IgD-negative memory B cell (primary cell): ENCODE measurements at regions not wholly inside any gene's neighbourhood (a gene's known extent, or its start where the extent isn't known, plus 50 kb on each side); places are given as distances from the start of the nearest gene placed in this dataset.

ENCODE experiments used
- H3K27ac Mint-ChIP-seq, 3 donors: one replicate each; pipeline ENCODE4 v1.8.0; 2020 to 2022; ENCODE audit warnings: mild to moderate bottlenecking in 3 of 3, mixed read lengths in 3 of 3, moderate library complexity in 1 of 3
- H3K27me3 Mint-ChIP-seq: one replicate; pipeline ENCODE4 v1.8.0; 2021; ENCODE audit warnings: mixed read lengths
- H3K36me3 Mint-ChIP-seq: one replicate; pipeline ENCODE4 v1.8.0; 2020; ENCODE audit warnings: mild to moderate bottlenecking, mixed read lengths
- H3K4me1 Mint-ChIP-seq, 3 donors: one replicate each; pipeline ENCODE4 v1.8.0; 2020 to 2022; ENCODE audit warnings: mixed read lengths in 3 of 3, mild to moderate bottlenecking in 1 of 3
- H3K4me3 Mint-ChIP-seq, 4 donors: one replicate each; pipeline ENCODE4 v1.8.0; 2020 to 2022; ENCODE audit warnings: mild to moderate bottlenecking in 4 of 4, mixed read lengths in 4 of 4, moderate library complexity in 3 of 4
- H3K9me3 Mint-ChIP-seq, 3 donors: one replicate each; pipeline ENCODE4 v1.8.0; 2020 to 2021; ENCODE audit warnings: mixed read lengths in 3 of 3, mild to moderate bottlenecking in 1 of 3

- Mint-ChIP-seq H3K36me3 (peaks cover 1% of the 10 kb centered on the region), H3K4me1 (peaks cover 0 to 1% (median 0%) of the 10 kb centered on the region in 3 donors), H3K4me3 (no peak overlapping the region), H3K27ac (no peak overlapping the region), H3K9me3 (peaks cover 0 to 7% (median 1%) of the 10 kb centered on the region in 3 donors), H3K27me3 (peaks cover 11% of the 10 kb centered on the region)
Measured at GRCh38 chr2:15855766-15856260, 84.5 kb upstream of the MYCN start.

GRCh38 chr2:15856318-15856717 lies 84.0 kb upstream of the MYCN start:
- H3K27ac Mint-ChIP-seq, result no peak overlapping the region
- H3K36me3 Mint-ChIP-seq, result peaks cover 1% of the 10 kb centered on the region
- H3K9me3 Mint-ChIP-seq, result peaks cover 0 to 7% (median 1%) of the 10 kb centered on the region in 3 donors
- H3K4me1 Mint-ChIP-seq, result peaks cover 0 to 1% (median 0%) of the 10 kb centered on the region in 3 donors
- peaks cover 11% of the 10 kb centered on the region for H3K27me3 Mint-ChIP-seq
- H3K4me3 Mint-ChIP-seq, result no peak overlapping the region

- Mint-ChIP-seq H3K4me1 (peaks cover 0 to 1% (median 0%) of the 10 kb centered on the region in 3 donors), H3K27ac (no peak overlapping the region), H3K4me3 (no peak overlapping the region), H3K27me3 (peaks cover 10% of the 10 kb centered on the region), H3K36me3 (peaks cover 3% of the 10 kb centered on the region), H3K9me3 (peaks cover 0 to 4% (median 1%) of the 10 kb centered on the region in 3 donors)
Measured at GRCh38 chr2:15858466-15858865, 81.9 kb upstream of the MYCN start.

DNA sequence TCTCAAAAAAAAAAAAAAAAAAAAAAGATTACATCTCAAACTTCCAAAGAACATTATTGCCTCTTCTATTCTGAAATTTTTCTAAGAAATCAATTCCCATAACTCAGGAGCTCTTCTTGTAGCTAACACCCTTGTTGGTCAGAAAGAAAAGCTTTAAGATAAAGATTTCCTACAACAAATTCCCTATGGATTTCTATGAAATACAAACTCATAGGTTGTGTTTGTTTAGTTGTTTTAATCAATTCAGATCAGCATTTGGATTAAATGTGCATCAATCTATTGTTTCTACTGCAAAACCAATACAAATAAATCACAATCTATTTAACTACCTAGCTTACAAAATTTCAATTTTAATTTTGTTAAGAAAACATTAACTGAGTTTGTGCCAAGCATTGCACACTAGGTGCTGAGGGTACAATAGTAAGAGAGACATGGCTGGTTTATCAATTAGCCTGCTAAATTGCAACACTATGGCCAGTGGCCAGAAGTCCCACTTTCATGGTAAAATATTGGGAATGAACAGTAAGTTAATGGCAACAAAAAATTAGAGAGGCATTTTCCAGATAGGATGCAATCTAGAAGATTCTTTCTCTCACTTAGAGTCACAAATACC lies 80.2 kb upstream of the MYCN start:
- Mint-ChIP-seq H3K27ac (no peak overlapping the region), H3K27me3 (peaks cover 10% of the 10 kb centered on the region), H3K4me1 (peaks cover 0 to 1% (median 0%) of the 10 kb centered on the region in 3 donors), H3K4me3 (no peak overlapping the region), H3K36me3 (peaks cover 1% of the 10 kb centered on the region), H3K9me3 (peaks cover 0 to 4% (median 1%) of the 10 kb centered on the region in 3 donors)

GRCh38 chr2:15860760-15861159 lies 79.6 kb upstream of the MYCN start:
- Mint-ChIP-seq H3K27me3 (peaks cover 10% of the 10 kb centered on the region), H3K36me3 (peaks cover 1% of the 10 kb centered on the region), H3K27ac (no peak overlapping the region), H3K9me3 (peaks cover 0 to 4% (median 1%) of the 10 kb centered on the region in 3 donors), H3K4me1 (peaks cover 0 to 1% (median 0%) of the 10 kb centered on the region in 3 donors), H3K4me3 (no peak overlapping the region)

- H3K27me3 Mint-ChIP-seq, result peaks cover 10% of the 10 kb centered on the region
- H3K36me3 Mint-ChIP-seq, result peaks cover 1% of the 10 kb centered on the region
- H3K9me3 Mint-ChIP-seq, result peaks cover 0 to 2% (median 0%) of the 10 kb centered on the region in 3 donors
- no peak overlapping the region for H3K4me3 Mint-ChIP-seq
- H3K4me1 Mint-ChIP-seq, result peaks cover 0 to 1% (median 0%) of the 10 kb centered on the region in 3 donors
- H3K27ac Mint-ChIP-seq, result no peak overlapping the region
Measured at GRCh38 chr2:15861172-15861822, 79.1 kb upstream of the MYCN start.

DNA sequence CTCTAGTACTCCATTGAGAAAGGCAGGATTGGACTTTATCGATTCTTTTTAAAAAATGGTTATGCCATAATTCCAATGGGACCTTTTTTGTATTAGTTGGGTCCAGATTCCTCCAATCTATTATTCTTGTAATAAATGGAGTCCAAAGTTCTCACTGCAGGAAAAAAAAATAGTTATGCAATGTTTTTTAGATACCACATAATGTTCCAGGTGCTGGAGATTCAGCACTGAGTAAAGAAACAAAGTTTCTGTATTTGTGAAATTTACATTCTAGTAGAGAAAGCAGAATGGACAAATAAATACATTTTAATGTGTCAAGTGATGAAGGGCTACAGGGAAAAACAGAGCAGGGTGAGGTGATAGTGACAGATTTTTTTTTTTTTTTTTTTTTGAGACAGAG lies 78.5 kb upstream of the MYCN start:
- H3K27ac Mint-ChIP-seq, result peak overlapping the region in 1 of 3 donors; percentile 68
- H3K4me1 Mint-ChIP-seq, result peaks cover 0 to 1% (median 0%) of the 10 kb centered on the region in 3 donors
- H3K36me3 Mint-ChIP-seq, result peaks cover 1% of the 10 kb centered on the region
- no peaks in the 10 kb centered on the region for H3K9me3 Mint-ChIP-seq
- H3K27me3 Mint-ChIP-seq, result peaks cover 10% of the 10 kb centered on the region
- H3K4me3 Mint-ChIP-seq, result no peak overlapping the region

- Mint-ChIP-seq H3K4me1 (peaks cover 0 to 1% (median 0%) of the 10 kb centered on the region in 3 donors), H3K4me3 (no peak overlapping the region), H3K9me3 (no peaks in the 10 kb centered on the region), H3K27ac (no peak overlapping the region), H3K36me3 (peaks cover 1% of the 10 kb centered on the region), H3K27me3 (peaks cover 7% of the 10 kb centered on the region)
Measured at GRCh38 chr2:15863089-15863488, 77.3 kb upstream of the MYCN start.

DNA sequence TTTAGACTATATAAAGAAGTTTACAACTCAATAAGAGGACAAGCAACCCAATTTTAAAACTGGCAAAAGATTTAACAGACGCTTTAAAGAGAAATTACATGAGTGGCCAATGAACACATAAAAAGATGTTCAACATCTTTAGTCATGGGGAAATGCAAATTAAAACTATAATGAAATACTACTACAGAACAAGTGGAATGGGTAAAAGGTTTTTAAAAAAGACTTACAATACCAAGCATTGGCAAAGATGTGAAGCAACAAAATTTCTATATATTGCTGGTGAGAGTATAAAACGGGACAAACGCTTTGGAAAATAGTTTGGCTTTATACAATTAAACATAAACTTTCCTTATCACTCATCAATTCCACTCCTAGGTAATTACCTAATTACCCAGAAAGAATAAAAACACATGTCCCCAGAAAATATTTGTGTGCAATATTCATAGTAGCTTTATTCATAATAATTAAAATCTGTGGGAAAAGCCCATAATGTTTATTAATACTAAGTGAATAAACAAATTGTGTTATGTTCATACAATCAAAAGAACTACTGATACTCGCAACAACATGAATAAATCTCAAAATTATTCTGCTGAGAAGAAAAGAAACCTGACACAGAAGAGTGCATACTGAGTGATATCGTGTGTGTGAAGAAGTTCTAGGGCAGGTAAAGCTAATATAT lies 76.7 kb upstream of the MYCN start:
- no peak overlapping the region for H3K27ac Mint-ChIP-seq
- H3K4me1 Mint-ChIP-seq, result peaks cover 0 to 1% (median 0%) of the 10 kb centered on the region in 3 donors
- no peak overlapping the region for H3K4me3 Mint-ChIP-seq
- peaks cover 0 to under 1% (median 0%) of the 10 kb centered on the region in 3 donors for H3K9me3 Mint-ChIP-seq
- H3K36me3 Mint-ChIP-seq, result peaks cover 1% of the 10 kb centered on the region
- peaks cover 7% of the 10 kb centered on the region for H3K27me3 Mint-ChIP-seq

DNA sequence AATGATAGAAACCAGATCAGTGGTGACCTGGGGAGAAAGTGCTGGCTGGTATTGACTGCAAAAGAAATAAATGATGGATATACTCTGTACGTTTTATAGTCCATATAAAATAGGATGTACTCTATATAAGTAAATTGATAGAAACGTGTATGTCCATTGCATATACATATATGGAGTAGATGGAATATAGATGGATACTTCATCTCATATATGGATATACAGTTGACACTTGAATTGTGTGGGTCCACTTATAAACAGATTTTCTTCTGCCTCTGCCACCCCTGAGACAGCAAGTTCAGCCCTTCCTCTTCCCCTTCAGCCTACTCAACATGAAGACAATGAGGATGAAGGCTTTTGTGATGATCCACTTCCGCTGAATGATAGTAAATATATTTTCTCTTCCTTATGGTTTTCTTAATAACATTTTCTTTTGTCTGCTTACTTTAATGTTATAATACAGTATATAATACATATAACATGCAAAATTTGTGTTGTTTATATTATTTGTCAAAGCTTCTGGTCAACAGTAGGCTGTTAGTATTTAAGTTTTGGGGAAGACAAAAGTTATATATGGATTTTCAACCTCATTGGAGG lies 76.1 kb upstream of the MYCN start:
- Mint-ChIP-seq H3K36me3 (peaks cover 1% of the 10 kb centered on the region), H3K4me1 (no peaks in the 10 kb centered on the region), H3K27me3 (peaks cover 4% of the 10 kb centered on the region), H3K4me3 (no peak overlapping the region), H3K27ac (no peak overlapping the region), H3K9me3 (peaks cover 0 to 2% (median 0%) of the 10 kb centered on the region in 3 donors)

GRCh38 chr2:15865923-15866322 lies 74.4 kb upstream of the MYCN start:
- Mint-ChIP-seq H3K4me1 (no peaks in the 10 kb centered on the region), H3K27me3 (no peaks in the 10 kb centered on the region), H3K9me3 (peaks cover 0 to 2% (median 0%) of the 10 kb centered on the region in 3 donors), H3K27ac (no peak overlapping the region), H3K4me3 (no peak overlapping the region), H3K36me3 (peaks cover 1% of the 10 kb centered on the region)

DNA sequence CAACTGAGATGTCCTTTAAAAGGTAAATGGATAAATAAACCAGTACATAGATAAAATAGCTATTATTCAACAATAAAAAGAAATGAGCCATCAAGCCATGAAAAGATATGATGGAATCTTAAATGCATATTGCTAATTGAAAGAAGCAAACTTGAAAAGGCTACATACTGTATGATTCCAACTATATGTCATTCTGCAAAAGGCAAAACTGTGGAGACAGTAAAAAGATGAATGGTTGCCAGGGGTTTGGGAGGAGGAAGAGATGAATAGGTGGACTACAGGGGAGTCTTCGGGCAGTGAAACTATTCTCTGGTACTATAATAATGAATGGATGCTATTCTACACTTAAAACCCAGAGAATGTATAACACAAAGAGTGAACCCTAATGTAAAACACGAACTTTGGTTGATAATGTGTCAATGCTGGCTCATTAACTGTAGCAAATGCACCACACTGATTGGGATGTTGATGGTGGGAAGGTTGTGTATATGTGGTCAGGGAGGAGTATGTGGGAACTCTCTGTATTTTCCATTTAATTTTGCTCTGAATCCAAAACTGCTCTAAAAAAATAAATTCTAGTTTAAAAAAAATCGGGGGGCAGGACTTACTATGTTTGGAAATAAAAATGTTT lies 73.7 kb upstream of the MYCN start:
- Mint-ChIP-seq H3K27ac (no peak overlapping the region), H3K4me3 (no peak overlapping the region), H3K36me3 (peaks cover 1% of the 10 kb centered on the region), H3K4me1 (no peaks in the 10 kb centered on the region), H3K27me3 (no peaks in the 10 kb centered on the region), H3K9me3 (peaks cover 0 to 2% (median 0%) of the 10 kb centered on the region in 3 donors)

GRCh38 chr2:15867194-15868171 lies 72.9 kb upstream of the MYCN start:
- H3K27ac Mint-ChIP-seq, result no peak overlapping the region
- no peaks in the 10 kb centered on the region for H3K27me3 Mint-ChIP-seq
- H3K9me3 Mint-ChIP-seq, result peaks cover 0 to 2% (median 0%) of the 10 kb centered on the region in 3 donors
- no peaks in the 10 kb centered on the region for H3K4me1 Mint-ChIP-seq
- no peak overlapping the region for H3K4me3 Mint-ChIP-seq
- H3K36me3 Mint-ChIP-seq, result peaks cover 1% of the 10 kb centered on the region

DNA sequence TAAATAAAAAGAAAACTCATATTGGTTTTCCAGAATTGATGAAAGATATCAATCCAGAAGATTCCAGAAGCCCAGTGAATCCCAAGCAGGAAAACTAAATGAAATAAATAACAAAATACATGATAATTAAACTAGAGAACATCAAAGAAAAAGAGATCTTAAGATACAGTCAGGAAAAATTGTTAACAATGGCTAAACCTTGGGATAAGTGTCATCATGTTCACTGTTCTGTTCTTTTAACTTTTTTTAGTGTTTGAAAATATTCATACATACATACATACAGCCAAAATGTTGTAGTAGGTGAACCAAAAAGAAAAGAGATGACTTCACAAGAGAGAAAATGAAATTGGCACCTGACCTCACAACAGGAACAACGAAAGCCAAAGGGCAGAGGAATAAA lies 72.2 kb upstream of the MYCN start:
- Mint-ChIP-seq H3K36me3 (no peaks in the 10 kb centered on the region), H3K27me3 (no peaks in the 10 kb centered on the region), H3K9me3 (peaks cover 0 to 2% (median 0%) of the 10 kb centered on the region in 3 donors), H3K4me3 (no peak overlapping the region), H3K4me1 (no peaks in the 10 kb centered on the region), H3K27ac (no peak overlapping the region)
